Colonic mucosa (tissue), 4 donors: ENCODE measurements at regions not wholly inside any gene's neighbourhood (a gene's known extent, or its start where the extent isn't known, plus 50 kb on each side); places are given as distances from the start of the nearest gene placed in this dataset.

ENCODE experiments used
- DNase-seq: peaks from one replicate; pipeline ENCODE4 v3.0.0-alpha.2; 2020
- H3K27ac ChIP-seq: fragments of 200-600 bp; one replicate; pipeline ENCODE4 v1.8.0; 2021
- H3K27me3 ChIP-seq: fragments of 200-600 bp; one replicate; pipeline ENCODE4 v1.8.0; 2021
- H3K36me3 ChIP-seq: fragments of 200-600 bp; one replicate; pipeline ENCODE4 v1.8.0; 2021
- H3K4me1 ChIP-seq: fragments of 200-600 bp; one replicate; pipeline ENCODE4 v1.8.0; 2021; ENCODE audit warnings: mild to moderate bottlenecking
- H3K4me3 ChIP-seq: fragments of 200-600 bp; one replicate; pipeline ENCODE4 v1.8.0; 2021
- H3K9ac ChIP-seq, 2 donors: one replicate each; pipeline ENCODE4 v1.7.0; 2013; ENCODE audit warnings: control low read depth in 2 of 2, low read depth in 2 of 2, low read length in 2 of 2
- H3K9me3 ChIP-seq: fragments of 200-600 bp; one replicate; pipeline ENCODE4 v1.8.0; 2021
- CTCF ChIP-seq: fragments of 200-600 bp; IDR thresholded peaks from one replicate; pipeline ENCODE4 v1.8.0; 2022; ENCODE audit warnings: antibody characterized with exemption, mild to moderate bottlenecking
- intact Hi-C: fragments of 100-400 bp; cut with DNase I; formaldehyde crosslinking; loops from one replicate; pipeline ENCODE4 v1.14.1; 2022
- donor health status: healthy.
- donor health status: DM: no; HTN: no; CAD: no.
- donor health status: DM: no; HTN: no; CAD: no.

DNA sequence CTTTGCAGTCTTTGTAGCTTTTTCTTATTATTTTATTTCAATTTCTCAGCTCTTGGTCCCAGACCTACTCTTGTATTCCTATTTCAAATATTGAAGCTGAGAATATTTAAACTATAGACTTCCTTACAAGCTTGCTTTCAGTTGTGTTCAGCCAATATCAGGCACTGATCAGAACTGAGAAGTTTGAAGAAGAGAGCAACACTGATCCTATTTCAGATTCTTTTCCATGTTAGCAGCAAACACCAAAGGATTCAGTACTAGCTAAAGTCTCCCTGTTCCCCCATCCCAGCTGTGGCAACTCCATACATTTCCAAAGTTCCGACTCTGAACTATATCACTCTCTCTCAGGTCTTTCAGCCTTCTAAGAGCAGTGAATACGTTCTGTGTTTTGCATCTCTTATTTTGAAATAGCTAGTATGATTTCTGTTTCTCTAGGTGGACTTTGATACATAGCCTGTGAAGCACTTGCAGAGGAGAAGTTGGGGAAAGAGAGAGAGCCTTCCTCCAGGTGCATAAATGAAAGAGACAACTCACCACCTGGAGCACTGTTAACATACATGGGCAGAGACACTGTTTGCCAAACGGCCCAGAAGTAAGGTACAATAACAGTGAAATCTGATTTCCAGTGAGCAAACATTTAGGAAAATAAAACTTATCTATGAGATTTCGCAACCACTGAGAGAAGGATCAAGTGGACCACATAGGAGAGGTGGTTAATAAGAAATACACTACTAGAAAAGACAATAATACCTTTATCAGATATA, 135.0 kb upstream of the ZNF804A start:
- Histone ChIP-seq H3K4me1 (no peaks in the 10 kb centered on the region), H3K27ac (no peak overlapping the region), H3K4me3 (no peak overlapping the region), H3K27me3 (no peaks in the 10 kb centered on the region), H3K9me3 (no peaks in the 10 kb centered on the region), H3K9ac (no peak overlapping the region), H3K36me3 (no peaks in the 10 kb centered on the region)
- peak; percentile 49 for DNase-seq
- intact Hi-C loops, result no loop called here
- no peak for TF ChIP-seq CTCF

DNA sequence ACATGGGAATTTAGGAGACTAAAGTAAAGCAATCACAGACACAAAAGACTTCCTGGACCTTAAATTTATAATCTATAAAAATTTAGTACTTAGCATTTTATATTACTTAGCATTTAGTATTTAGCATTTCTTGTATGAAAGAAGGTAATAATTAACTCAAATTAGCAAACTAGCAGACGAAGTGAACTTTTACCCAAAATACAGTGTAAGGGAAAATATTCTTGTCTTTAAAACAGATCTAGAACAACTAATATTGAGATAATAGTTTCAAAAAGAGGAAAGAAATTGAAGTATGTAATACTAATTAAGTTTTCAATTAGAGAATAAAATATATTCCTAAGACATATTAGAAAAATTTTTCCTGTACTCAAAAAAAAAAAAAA, 134.5 kb upstream of the ZNF804A start:
- no peaks in the 10 kb centered on the region for H3K36me3 ChIP-seq
- no peak overlapping the region for H3K27ac ChIP-seq
- no peak for TF ChIP-seq CTCF
- no peak overlapping the region for H3K4me3 ChIP-seq
- intact Hi-C loops, result no loop called here
- no peaks in the 10 kb centered on the region for H3K9me3 ChIP-seq
- no peaks in the 10 kb centered on the region for H3K27me3 ChIP-seq
- H3K4me1 ChIP-seq, result no peaks in the 10 kb centered on the region
- H3K9ac ChIP-seq, result no peak overlapping the region
- DNase-seq, result no peak

DNA sequence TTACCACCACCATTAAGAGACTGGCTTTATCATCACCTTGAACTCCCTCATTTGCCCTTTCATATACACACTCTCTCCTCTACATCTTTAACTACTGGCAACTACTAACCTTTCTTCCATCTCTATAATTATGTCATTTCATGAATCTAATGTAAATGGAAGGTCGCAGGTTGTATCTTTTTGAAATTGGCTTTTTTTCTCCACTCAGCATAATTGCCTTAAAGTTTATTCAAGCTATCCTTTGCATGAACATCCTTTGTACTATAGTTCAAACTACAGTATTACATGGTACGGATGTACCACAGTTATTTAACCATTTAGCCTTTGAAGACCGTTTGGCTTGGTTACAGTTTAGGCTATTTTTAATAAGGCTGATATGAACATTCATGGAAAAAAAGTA, 129.5 kb upstream of the ZNF804A start:
- intact Hi-C loops, result no loop called here
- H3K9ac ChIP-seq, result no peak overlapping the region
- no peak overlapping the region for H3K27ac ChIP-seq
- H3K4me3 ChIP-seq, result no peak overlapping the region
- no peaks in the 10 kb centered on the region for H3K9me3 ChIP-seq
- no peaks in the 10 kb centered on the region for H3K36me3 ChIP-seq
- H3K27me3 ChIP-seq, result no peaks in the 10 kb centered on the region
- DNase-seq, result no peak
- no peak for TF ChIP-seq CTCF
- no peaks in the 10 kb centered on the region for H3K4me1 ChIP-seq

DNA sequence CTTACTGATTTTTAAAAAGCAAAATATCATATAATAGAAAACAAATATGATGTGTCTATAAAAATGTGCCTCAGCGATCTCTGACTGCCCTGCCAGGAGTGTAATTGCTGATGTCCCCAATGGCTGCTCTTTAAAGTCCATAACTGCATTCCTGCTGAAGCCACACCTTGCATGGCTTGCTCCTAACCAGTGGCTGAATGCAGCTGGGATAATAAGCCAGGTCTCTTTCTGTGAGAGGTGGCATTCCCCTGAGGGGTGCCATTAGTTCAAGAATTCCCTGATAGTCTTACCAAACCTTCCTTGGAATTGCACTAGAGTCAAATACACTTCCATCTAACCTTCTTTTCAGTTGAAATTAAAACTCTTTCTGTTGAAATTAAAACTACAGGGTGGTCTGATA, 125.8 kb upstream of the ZNF804A start:
- Histone ChIP-seq H3K27me3 (no peaks in the 10 kb centered on the region), H3K4me1 (no peaks in the 10 kb centered on the region), H3K9ac (no peak overlapping the region), H3K27ac (no peak overlapping the region), H3K36me3 (no peaks in the 10 kb centered on the region), H3K9me3 (no peaks in the 10 kb centered on the region), H3K4me3 (no peak overlapping the region)
- intact Hi-C loops, result no loop called here
- no peak for TF ChIP-seq CTCF
- DNase-seq, result no peak

- no peak for DNase-seq
- Histone ChIP-seq H3K9ac (no peak overlapping the region), H3K36me3 (no peaks in the 10 kb centered on the region), H3K4me3 (no peak overlapping the region), H3K4me1 (no peaks in the 10 kb centered on the region), H3K27ac (no peak overlapping the region), H3K9me3 (no peaks in the 10 kb centered on the region), H3K27me3 (no peaks in the 10 kb centered on the region)
- TF ChIP-seq CTCF, result no peak
- intact Hi-C loops, result no loop called here
These were observed 116.5 kb upstream of the ZNF804A start for GRCh38 chr2:184481865-184482264.
